NCI-H510A treated with DMSO at 0.1 percent for 48 hours (cell line): ENCODE measurements at regions not wholly inside any gene's neighbourhood (a gene's known extent, or its start where the extent isn't known, plus 50 kb on each side); places are given as distances from the start of the nearest gene placed in this dataset.
A peak's percentile ranks its signal among the peaks of the same experiment; 100 is the strongest.

Experiments used
- DNase-seq: peaks from one replicate; lab custom pipeline; 2025; lab: John Stamatoyannopoulos, UW

- DNase-seq, result no peak
These were observed 191.7 kb downstream of the ANAPC1 start for GRCh38 chr2:111692311-111692710.

GRCh38 chr2:111694700-111695101 is 189.3 kb downstream of the ANAPC1 start:
- no peak for DNase-seq

DNA sequence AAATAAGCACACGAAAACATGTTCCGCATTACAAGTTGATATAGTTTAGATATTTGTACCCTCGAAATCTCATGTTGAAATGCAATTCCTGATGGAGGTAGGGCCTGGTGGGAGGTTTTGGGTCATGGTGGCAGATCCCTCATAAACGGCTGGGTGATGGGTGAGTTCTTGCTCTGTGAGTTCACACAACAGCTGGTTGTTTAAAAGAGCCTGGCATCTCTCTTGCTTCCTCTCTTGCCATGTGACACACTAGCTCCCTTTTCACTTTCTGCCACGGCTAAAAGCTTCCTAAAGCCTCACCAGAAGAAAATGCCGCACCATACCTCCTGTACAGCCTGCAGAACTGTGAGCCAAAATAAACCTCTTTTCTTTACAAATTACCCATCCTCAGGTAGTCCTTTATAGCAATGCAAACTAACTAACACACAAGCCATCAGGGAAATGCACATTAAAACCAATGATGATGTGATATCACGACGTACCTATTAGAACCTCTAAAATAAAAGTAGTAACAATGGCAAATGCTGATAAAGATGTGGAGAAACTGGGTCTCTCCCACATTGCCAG is 188.5 kb downstream of the ANAPC1 start:
- no peak for DNase-seq

- no peak for DNase-seq
These were observed 187.8 kb downstream of the ANAPC1 start for GRCh38 chr2:111696226-111696625.

DNA sequence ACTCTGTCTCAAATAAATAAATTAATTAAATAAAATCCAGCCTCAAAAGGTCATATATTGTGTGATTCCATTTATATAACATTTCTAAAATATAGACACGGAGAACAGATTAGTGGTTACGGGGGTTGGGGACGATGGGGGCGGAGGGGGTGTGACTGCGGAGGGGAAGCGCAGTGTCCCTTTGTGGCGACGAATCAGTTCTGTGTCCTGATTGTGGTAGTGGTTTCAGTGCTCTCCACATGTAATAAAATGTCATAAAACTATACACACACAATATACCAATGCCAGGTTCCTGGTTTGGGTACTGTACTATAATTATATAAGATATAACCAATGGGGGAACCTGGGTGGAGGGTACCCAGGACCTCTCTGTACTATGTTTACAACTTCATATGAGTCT is 186.4 kb downstream of the ANAPC1 start:
- no peak for DNase-seq

DNA sequence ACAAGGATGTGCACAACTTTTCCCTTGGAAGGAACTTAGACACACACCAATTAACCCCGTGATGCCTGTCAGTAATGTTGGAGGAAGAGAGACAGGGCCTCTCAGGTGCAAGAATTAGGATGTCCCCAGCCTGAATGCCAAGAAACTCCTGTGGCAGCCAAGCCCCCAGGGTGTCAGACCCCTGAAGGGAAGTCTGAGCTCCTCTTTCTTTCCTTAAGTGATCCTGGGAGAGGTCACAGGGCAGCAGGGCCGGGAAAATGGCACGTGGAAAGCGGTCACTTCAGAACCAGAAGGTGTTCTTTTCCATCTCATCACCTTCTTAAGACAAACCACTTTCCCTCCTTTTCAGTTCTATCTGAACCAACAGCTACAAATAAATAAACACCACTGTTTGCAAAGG is 185.9 kb downstream of the ANAPC1 start:
- no peak for DNase-seq

DNA sequence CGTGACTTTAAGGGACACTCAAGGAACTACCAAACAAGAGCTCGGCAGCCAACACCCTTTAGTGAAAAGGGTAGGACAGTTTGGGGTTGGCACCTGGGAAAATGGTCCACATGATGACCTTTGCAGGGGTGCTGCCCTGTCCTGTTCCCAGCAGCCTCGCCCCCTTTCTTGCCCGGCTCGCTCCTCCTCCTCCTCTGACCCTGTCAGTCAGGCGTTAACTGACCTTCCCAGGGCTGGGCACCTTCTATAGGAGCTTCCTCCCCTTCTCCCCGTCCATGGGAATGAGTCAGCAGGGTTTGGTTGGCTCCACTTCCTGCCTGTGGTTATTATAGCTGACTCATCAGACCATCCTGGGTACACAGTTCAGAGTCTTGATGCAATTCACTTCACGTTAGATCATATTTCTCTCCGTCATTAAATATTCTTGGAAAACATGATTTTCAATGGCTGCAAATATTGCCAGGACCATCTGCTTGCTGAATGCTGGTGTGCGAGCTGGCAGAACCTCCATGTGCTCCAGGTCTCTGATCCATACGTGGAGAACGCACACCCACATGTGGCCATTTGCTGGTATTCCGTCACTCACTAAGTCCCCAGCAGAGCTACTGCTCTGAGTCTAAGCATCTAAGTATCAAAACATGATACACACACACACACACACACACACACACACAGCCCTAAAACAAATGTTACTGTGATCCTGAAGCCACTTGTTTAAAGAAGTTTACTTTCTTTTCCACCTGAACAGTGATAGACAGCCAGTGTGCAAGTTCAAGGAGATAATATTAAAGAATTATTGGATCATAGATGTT is 185.0 kb downstream of the ANAPC1 start:
- peak; percentile 87 for DNase-seq

GRCh38 chr2:111701266-111701665 is 182.7 kb downstream of the ANAPC1 start:
- no peak for DNase-seq

DNA sequence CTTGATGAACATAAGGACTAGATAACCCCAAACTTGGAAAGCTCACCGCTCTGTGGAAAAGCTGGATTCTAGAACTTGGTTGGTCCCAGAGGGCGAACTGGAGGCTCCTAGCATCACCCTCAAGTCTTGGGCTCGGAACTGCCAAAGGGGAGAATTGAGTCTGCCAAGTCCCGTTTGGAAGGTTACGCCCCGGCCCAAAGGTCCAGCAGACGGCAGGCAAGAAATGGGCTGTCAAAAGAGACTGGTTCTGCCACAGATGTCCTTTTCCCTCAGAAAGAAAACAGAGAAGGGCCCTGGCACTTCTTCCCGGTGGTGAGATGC is 182.2 kb downstream of the ANAPC1 start:
- no peak for DNase-seq

- DNase-seq, result peak; percentile 40
These were observed 181.7 kb downstream of the ANAPC1 start for GRCh38 chr2:111702119-111702803.

GRCh38 chr2:111702804-111703196 is 181.2 kb downstream of the ANAPC1 start:
- DNase-seq, result no peak

- no peak for DNase-seq
These were observed 180.2 kb downstream of the ANAPC1 start for GRCh38 chr2:111703759-111704158.

- DNase-seq, result no peak
These were observed 179.7 kb downstream of the ANAPC1 start for GRCh38 chr2:111704246-111704645.

DNA sequence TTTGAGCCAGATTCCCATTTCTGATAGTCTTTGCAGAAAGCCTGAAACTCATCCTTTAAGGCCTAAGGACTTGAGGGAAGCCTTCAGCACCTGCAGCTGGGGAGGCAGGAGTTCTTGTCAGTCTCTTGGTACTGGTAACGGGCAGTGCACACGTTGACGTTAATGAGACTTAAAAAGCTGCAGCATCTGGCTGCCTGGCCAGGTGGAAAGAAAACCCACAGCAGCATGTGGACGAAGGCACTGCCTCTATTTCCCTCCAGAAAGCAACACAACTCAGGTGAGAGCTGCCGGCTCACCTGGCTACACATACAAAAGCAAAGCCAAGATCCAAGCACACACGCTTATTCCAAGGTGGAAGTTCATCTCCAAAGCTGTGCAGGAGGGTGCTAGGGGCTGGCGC is 178.8 kb downstream of the ANAPC1 start:
- no peak for DNase-seq

GRCh38 chr2:111705711-111706336 is 178.2 kb downstream of the ANAPC1 start:
- DNase-seq, result peak; percentile 75

GRCh38 chr2:111706481-111707001 is 177.5 kb downstream of the ANAPC1 start:
- no peak for DNase-seq

- DNase-seq, result no peak
These were observed 176.3 kb downstream of the ANAPC1 start for GRCh38 chr2:111707700-111708099.

GRCh38 chr2:111708476-111709180 is 175.4 kb downstream of the ANAPC1 start:
- DNase-seq, result no peak

DNA sequence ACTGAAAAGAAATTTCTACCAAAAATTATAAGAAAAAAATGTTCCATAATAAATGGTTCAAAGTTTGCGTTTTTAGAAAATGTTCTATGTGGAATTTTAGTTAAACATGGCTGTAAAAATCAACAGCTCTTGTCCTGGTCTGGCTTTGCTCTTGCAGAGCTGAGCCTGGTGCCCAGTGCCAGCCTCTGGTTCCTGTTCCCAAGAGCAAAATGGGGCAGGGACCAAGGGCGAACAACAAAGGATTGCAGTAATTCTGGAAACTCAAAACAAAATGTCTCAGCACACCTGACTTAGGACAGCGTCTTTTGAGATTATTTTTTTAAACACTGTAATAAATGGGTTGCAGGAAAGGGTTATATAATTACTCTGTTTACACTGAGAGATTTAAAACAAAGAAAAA is 174.7 kb downstream of the ANAPC1 start:
- no peak for DNase-seq

DNA sequence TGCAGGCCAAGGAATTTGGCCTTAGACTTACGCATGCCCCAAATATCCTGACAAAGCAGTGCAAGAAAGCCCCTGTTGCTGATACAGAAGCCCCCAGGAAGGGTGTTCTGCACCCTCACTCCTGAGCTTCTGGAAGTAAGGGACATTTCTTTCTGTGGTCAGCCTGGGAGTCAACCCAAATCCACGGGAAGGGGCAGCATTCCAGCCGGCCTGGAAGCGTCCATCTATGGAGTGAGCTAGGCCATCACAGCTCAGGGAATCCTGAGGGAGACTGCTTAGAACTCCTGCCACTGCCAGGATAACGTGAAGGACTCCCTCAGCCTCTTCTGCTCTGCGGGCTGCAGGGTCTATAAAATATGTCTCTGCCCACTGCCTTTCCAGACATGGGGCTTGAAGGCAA is 173.9 kb downstream of the ANAPC1 start:
- no peak for DNase-seq

GRCh38 chr2:111710613-111711012 is 173.4 kb downstream of the ANAPC1 start:
- no peak for DNase-seq

- DNase-seq, result no peak
These were observed 172.7 kb downstream of the ANAPC1 start for GRCh38 chr2:111711270-111711669.
